Peyer's patch (tissue), 4 donors: ENCODE measurements at regions not wholly inside any gene's neighbourhood (a gene's known extent, or its start where the extent isn't known, plus 50 kb on each side); places are given as distances from the start of the nearest gene placed in this dataset.

ENCODE experiments used
- DNase-seq, 3 donors: peaks; one replicate each; pipeline ENCODE4 v3.0.0-alpha.2; 2017 to 2019
- H3K27ac ChIP-seq, 4 donors: fragments of 200-600 bp; sonication (generic); one replicate each; pipeline ENCODE4 v1.5.1; 2016 to 2019
- H3K27me3 ChIP-seq, 2 donors: fragments of 200-600 bp; sonication (generic); one replicate each; pipeline ENCODE4 v1.5.1; 2019
- H3K36me3 ChIP-seq, 3 donors: fragments of 200-600 bp; sonication (generic); one replicate each; pipeline ENCODE4 v1.5.1; 2016 to 2019
- H3K4me1 ChIP-seq, 4 donors: fragments of 200-600 bp; sonication (generic); one replicate each; pipeline ENCODE4 v1.5.1; 2016 to 2019
- H3K4me3 ChIP-seq, 4 donors: fragments of 200-600 bp; sonication (generic); 1 replicate in 3 of 4; 2 replicates in 1 of 4; pipeline ENCODE4 v1.5.1; 2016 to 2019; ENCODE audit warnings: mild to moderate bottlenecking in 1 of 4
- H3K9me3 ChIP-seq, 4 donors: fragments of 200-600 bp; sonication (generic); one replicate each; pipeline ENCODE4 v1.5.1; 2016 to 2019; ENCODE audit warnings: mild to moderate bottlenecking in 1 of 4
- CTCF ChIP-seq, 6 experiments: fragments of 450-650 bp in 4 of 6; fragments of 200-600 bp in 2 of 6; sonication (generic) in 1 of 6; IDR thresholded peaks; one replicate each; pipeline ENCODE4 v1.5.1; 2017 to 2019; ENCODE audit warnings: antibody characterized with exemption in 6 of 6, mild to moderate bottlenecking in 3 of 6, moderate library complexity in 1 of 6
- POLR2A ChIP-seq, 2 donors: fragments of 450-650 bp; IDR thresholded peaks; one replicate each; pipeline ENCODE4 v1.5.1; 2017; ENCODE audit warnings: antibody characterized with exemption in 2 of 2, mild to moderate bottlenecking in 2 of 2, moderate library complexity in 2 of 2

GRCh38 chr5:92468295-92468694, 1085.2 kb upstream of the ARRDC3 start:
- Histone ChIP-seq H3K27me3 (no peaks in the 10 kb centered on the region), H3K4me3 (no peak overlapping the region), H3K9me3 (no peaks in the 10 kb centered on the region), H3K36me3 (no peaks in the 10 kb centered on the region), H3K27ac (no peak overlapping the region), H3K4me1 (no peaks in the 10 kb centered on the region)
- no peak for TF ChIP-seq POLR2A (IDR thresholded peaks at IDR 0.05)
- no peak for TF ChIP-seq CTCF (IDR thresholded peaks at IDR 0.05)
- DNase-seq, result no peak

- Histone ChIP-seq H3K9me3 (no peaks in the 10 kb centered on the region), H3K27ac (no peak overlapping the region), H3K36me3 (no peaks in the 10 kb centered on the region), H3K4me3 (no peak overlapping the region), H3K4me1 (no peaks in the 10 kb centered on the region), H3K27me3 (no peaks in the 10 kb centered on the region)
- no peak for DNase-seq
- no peak for TF ChIP-seq CTCF (IDR thresholded peaks at IDR 0.05)
These were observed 1084.6 kb upstream of the ARRDC3 start for GRCh38 chr5:92467695-92468094.

GRCh38 chr5:92460505-92460904, 1077.4 kb upstream of the ARRDC3 start:
- no peak for DNase-seq
- H3K27me3 ChIP-seq, result no peaks in the 10 kb centered on the region
- H3K36me3 ChIP-seq, result no peaks in the 10 kb centered on the region
- no peak overlapping the region for H3K4me3 ChIP-seq
- no peak for TF ChIP-seq POLR2A (IDR thresholded peaks at IDR 0.05)
- TF ChIP-seq CTCF (IDR thresholded peaks at IDR 0.05), result no peak
- H3K9me3 ChIP-seq, result no peaks in the 10 kb centered on the region
- H3K4me1 ChIP-seq, result no peaks in the 10 kb centered on the region
- H3K27ac ChIP-seq, result no peak overlapping the region

GRCh38 chr5:92459654-92460053, 1076.5 kb upstream of the ARRDC3 start:
- H3K4me1 ChIP-seq, result no peaks in the 10 kb centered on the region
- no peak overlapping the region for H3K4me3 ChIP-seq
- H3K36me3 ChIP-seq, result no peaks in the 10 kb centered on the region
- DNase-seq, result no peak
- no peaks in the 10 kb centered on the region for H3K27me3 ChIP-seq
- no peak for TF ChIP-seq CTCF (IDR thresholded peaks at IDR 0.05)
- no peak for TF ChIP-seq POLR2A (IDR thresholded peaks at IDR 0.05)
- H3K27ac ChIP-seq, result no peak overlapping the region
- H3K9me3 ChIP-seq, result no peaks in the 10 kb centered on the region

GRCh38 chr5:92455011-92455410, 1071.9 kb upstream of the ARRDC3 start:
- H3K4me1 ChIP-seq, result no peaks in the 10 kb centered on the region
- no peak for DNase-seq
- no peak overlapping the region for H3K27ac ChIP-seq
- no peaks in the 10 kb centered on the region for H3K27me3 ChIP-seq
- H3K4me3 ChIP-seq, result no peak overlapping the region
- no peaks in the 10 kb centered on the region for H3K36me3 ChIP-seq
- H3K9me3 ChIP-seq, result no peaks in the 10 kb centered on the region
- TF ChIP-seq CTCF (IDR thresholded peaks at IDR 0.05) (no peak), POLR2A (IDR thresholded peaks at IDR 0.05) (no peak)

GRCh38 chr5:92444888-92445287, 1061.8 kb upstream of the ARRDC3 start:
- Histone ChIP-seq H3K27me3 (no peaks in the 10 kb centered on the region), H3K4me3 (no peak overlapping the region), H3K9me3 (no peaks in the 10 kb centered on the region), H3K27ac (no peak overlapping the region), H3K4me1 (no peaks in the 10 kb centered on the region), H3K36me3 (no peaks in the 10 kb centered on the region)
- DNase-seq, result no peak
- TF ChIP-seq POLR2A (IDR thresholded peaks at IDR 0.05) (no peak), CTCF (IDR thresholded peaks at IDR 0.05) (no peak)
